ENCODE measurements at regions not wholly inside any gene's neighbourhood (a gene's known extent, or its start where the extent isn't known, plus 50 kb on each side); places are given as distances from the start of the nearest gene placed in this dataset.

DNA sequence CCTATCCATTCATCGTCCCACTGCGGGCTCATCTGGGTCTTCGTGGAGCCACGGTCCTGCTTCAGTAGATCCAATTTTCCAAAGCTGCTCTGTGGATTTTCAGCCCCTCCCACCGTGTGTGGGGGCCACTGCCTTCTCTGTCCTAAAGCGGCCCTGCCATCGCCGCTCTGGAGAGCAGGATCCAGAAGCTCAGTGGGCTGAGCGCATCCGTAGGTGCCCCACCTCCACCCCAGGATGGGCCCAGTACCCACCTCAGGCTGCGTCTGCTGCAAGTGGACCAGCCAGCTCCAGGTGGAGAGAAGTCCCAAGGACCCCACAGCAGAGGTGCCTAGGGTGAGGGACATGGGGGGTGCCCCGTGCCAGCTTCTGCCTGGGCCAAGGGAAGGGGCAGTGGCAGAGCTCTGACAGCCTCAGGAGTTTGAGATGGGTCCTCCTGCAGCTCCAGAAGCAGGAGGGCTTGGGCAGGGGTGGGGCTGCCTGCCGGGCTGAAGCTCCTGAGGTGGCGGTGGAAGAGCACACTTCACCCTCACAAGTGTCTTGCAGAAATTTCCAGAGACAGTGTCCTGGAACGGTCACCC is 148.1 kb upstream of the C14orf180 start:
- DNase-seq: no peak

- no peak for DNase-seq
Measured at GRCh38 chr14:104431929-104432541, 147.5 kb upstream of the C14orf180 start.

- DNase-seq: no peak
Measured at GRCh38 chr14:104432611-104433231, 146.8 kb upstream of the C14orf180 start.

- DNase-seq: no peak
Measured at GRCh38 chr14:104433401-104434213, 146.0 kb upstream of the C14orf180 start.

- DNase-seq: peak in 1 of 5 donors; percentile 11
Measured at GRCh38 chr14:104434214-104435076, 145.1 kb upstream of the C14orf180 start.

GRCh38 chr14:104435147-104436046 is 144.2 kb upstream of the C14orf180 start:
- DNase-seq: no peak

- DNase-seq: no peak
Measured at GRCh38 chr14:104436047-104436591, 143.4 kb upstream of the C14orf180 start.

- no peak for DNase-seq
Measured at GRCh38 chr14:104436741-104437701, 142.5 kb upstream of the C14orf180 start.

DNA sequence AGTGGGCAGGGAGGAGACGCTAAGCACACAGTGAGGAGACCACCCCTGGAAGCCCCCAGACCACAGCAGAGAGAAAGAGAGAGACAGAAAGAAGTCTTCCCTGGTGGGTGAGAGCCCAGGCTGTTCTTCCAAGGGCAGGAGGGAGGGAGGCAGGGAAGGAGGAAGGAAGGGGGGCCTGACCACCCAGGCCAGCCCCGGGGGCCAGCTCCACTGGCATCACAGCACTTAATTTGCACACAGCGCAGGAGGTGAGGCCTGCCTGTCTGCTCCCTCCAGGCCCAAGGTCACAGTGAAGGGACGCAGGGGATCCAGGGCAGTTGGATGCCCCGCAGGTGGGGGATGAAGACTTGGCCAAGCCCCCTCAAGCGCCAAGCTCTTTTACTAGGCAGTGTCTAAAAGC is 141.9 kb upstream of the C14orf180 start:
- no peak for DNase-seq

GRCh38 chr14:104438166-104438887 is 141.2 kb upstream of the C14orf180 start:
- no peak for DNase-seq

DNA sequence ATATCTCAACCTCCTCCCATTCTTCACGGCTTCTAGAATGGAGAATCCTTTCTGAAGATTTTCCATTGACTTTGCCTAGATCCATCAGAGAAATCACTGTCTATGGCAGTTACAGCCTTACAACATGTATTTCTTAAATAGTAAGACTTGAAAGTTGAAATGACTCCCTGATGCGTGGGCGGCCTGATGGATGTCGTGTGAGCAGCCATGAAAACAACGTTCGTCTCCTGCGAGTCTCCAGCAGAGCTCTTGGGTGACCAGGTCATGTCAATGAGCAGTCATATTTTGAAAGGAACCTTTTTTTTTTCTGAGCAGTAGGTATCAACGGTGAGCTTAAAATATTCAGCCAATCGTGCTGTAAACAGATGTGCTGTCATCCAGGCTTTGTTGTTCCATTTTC is 139.9 kb upstream of the C14orf180 start:
- no peak for DNase-seq

DNA sequence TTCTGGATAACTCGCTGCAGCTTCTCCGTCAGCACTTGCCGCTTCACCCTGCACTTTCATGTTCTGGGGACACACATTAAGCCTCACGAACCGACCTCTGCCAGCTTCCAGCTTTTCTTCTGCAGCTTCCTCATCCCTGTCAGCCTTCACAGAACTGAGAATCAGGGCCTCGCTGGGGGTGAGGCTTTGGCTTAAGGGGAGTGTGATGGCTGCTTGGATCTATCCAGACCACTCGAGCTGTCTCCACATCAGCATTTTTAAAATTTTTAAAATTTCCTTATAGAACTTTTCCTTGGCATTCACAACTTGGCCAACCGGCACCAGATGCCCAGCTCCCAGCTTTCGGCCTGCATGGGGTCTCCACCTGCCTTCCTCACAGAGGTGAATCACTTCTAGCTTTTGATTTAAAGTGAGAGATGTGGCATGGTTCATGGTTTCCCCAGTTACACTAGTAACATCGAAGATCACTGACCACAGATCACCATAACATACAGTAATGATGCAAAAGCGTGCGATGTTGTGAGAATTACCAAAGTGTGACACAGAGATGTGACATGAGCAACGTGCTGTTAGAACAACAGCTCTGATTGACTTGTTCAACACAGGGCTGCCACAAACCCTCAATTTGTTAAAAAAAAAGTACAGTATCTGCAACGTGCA is 139.1 kb upstream of the C14orf180 start:
- no peak for DNase-seq

DNA sequence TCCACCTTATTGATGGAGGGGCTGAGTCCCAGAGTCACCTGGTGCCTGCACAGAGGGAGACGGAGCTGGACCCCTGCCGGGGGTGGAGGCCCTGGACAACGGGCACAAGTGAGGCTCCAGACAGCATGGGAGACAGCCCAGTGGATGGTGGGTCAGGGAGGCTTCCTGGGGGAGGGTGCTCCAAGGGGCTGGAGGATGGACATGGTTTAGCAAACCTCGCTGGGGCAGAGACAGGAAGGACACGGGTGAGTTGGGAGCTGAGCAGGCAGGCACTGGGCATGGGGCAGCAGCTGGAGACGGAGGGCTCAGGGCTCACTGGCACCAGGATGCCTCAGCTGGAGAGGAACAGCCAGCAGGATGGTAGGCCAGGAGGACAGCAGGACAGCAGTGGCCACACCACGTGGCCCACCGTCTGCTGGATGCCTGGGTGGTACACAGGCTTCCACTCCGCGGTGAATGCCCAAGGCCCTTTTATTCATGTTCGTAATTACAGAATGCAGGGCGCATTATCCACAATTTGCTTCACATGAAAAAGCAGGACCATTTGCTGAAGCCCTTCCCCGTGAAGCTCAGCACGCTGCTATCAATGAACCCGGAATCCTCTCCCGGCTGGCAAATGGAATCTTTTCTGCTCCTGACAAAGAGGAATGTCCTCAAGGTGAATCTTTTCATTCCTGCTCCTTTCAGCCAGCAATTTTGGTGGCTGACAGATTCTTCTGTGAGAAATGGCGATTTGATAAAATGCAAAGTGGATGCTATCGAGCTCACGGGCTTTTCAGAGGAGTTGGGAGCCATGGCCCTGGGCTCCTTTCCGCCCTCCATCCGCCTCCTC is 138.1 kb upstream of the C14orf180 start:
- no peak for DNase-seq

GRCh38 chr14:104442107-104442551 is 137.4 kb upstream of the C14orf180 start:
- peak in 1 of 5 donors; percentile 12 for DNase-seq

DNA sequence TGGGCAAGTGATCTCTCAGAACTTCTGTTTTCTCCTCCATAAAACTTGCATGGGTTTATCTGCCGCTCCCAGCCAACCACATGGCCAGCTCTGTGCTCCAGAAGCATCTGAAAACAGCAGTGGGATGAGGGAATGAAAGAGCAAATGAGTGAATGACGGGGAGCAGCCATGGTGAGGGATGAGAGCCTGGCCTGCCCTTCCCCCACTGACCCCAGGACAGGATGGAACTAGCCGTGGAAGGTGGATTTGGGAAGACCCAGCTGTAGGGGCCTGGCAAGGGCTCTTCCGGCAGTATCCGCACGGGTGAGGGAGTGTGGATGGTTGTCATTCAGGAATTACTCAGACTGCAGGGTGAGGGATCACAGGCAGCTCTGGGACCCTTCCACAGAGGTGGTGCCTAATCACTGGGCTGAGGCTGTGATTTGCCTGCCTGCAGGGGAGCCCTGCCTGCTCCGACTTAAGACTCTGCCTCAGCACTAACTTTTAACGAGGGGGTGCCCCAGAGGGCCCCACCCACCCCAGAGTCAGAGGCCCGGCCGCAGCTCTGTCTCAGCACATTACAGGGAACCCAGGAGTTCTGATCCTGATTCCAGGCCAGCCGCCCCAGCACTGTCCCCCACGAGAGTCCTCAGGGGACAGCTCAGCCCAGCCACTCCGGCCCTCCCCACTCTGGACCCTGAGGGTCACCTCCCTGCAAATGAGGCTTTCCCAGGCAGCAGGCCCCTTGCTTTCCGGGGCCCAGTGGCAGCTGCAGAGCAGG is 136.8 kb upstream of the C14orf180 start:
- peak in 1 of 5 donors; percentile 3 for DNase-seq

DNA sequence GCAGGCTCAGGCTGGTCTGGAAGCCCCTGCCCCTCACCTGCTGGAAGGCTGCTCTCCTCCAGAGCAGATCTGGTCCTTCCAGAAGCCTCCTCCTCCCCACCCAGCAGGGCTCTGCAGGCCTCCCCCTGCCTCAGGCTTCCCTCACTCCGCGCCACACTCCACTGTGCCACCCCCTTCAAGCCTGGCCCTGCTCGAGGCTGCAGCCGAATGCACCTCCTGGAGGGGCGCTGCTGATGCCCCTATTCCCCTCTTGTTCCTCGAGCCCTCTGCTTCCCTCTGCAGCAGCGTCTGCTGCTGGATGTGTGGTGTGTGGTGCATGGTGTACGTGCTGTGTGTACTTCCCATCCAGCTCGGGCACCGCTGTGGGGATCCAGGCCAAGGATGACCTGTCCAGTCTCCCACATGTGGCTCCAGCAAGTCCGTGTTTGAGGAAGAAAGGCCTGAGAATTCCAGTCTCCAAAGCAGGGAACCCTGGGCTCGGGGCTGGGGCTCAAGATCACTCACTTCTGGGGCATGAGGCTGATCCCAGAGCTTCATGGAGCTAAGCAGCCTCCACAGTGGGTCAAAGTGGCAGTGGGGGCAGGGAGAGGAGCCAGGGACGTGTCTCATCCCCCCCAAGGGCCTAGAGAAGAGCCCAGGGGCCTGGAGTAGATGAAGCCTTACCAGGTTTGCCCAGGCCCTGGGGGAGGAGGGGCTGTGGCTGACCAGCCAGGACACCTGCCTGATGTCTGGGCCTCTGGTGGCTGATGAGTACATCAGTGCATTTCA is 136.0 kb upstream of the C14orf180 start:
- no peak for DNase-seq
